ENCODE measurements at regions not wholly inside any gene's neighbourhood (a gene's known extent, or its start where the extent isn't known, plus 50 kb on each side); places are given as distances from the start of the nearest gene placed in this dataset.

- DNase-seq (ENCODE audit: low spot score) = no peak
These were observed 300.4 kb upstream of the CPEB2 start for GRCh38 chr4:14701896-14702295.

- DNase-seq (ENCODE audit: low spot score) = no peak
These were observed 293.7 kb upstream of the CPEB2 start for GRCh38 chr4:14708574-14708973.

GRCh38 chr4:14711259-14711658 is 291.0 kb upstream of the CPEB2 start:
- no peak for DNase-seq (ENCODE audit: low spot score)

GRCh38 chr4:14716691-14717090 is 285.6 kb upstream of the CPEB2 start:
- no peak for DNase-seq (ENCODE audit: low spot score)

GRCh38 chr4:14719053-14719452 is 283.2 kb upstream of the CPEB2 start:
- no peak for DNase-seq (ENCODE audit: low spot score)

- DNase-seq (ENCODE audit: low spot score) = no peak
These were observed 275.8 kb upstream of the CPEB2 start for GRCh38 chr4:14726441-14726840.

- DNase-seq (ENCODE audit: low spot score) = no peak
These were observed 275.4 kb upstream of the CPEB2 start for GRCh38 chr4:14726877-14727361.

- no peak for DNase-seq (ENCODE audit: low spot score)
These were observed 272.8 kb upstream of the CPEB2 start for GRCh38 chr4:14729282-14730000.

- no peak for DNase-seq (ENCODE audit: low spot score)
These were observed 260.2 kb upstream of the CPEB2 start for GRCh38 chr4:14742054-14742453.

GRCh38 chr4:14743172-14743571 is 259.1 kb upstream of the CPEB2 start:
- DNase-seq (ENCODE audit: low spot score) = no peak

GRCh38 chr4:14743601-14744000 is 258.7 kb upstream of the CPEB2 start:
- DNase-seq (ENCODE audit: low spot score) = no peak

- no peak for DNase-seq (ENCODE audit: low spot score)
These were observed 257.9 kb upstream of the CPEB2 start for GRCh38 chr4:14744346-14744745.

GRCh38 chr4:14749910-14750309 is 252.4 kb upstream of the CPEB2 start:
- no peak for DNase-seq (ENCODE audit: low spot score)

GRCh38 chr4:14752341-14753046 is 249.8 kb upstream of the CPEB2 start:
- no peak for DNase-seq (ENCODE audit: low spot score)

- DNase-seq (ENCODE audit: low spot score) = no peak
These were observed 235.1 kb upstream of the CPEB2 start for GRCh38 chr4:14767142-14767541.

GRCh38 chr4:14768449-14768848 is 233.8 kb upstream of the CPEB2 start:
- DNase-seq (ENCODE audit: low spot score) = no peak

- DNase-seq (ENCODE audit: low spot score) = no peak
These were observed 232.3 kb upstream of the CPEB2 start for GRCh38 chr4:14769993-14770392.

GRCh38 chr4:14771094-14771493 is 231.2 kb upstream of the CPEB2 start:
- DNase-seq (ENCODE audit: low spot score) = no peak

- no peak for DNase-seq (ENCODE audit: low spot score)
These were observed 230.6 kb upstream of the CPEB2 start for GRCh38 chr4:14771504-14772175.

GRCh38 chr4:14772388-14772787 is 229.9 kb upstream of the CPEB2 start:
- no peak for DNase-seq (ENCODE audit: low spot score)

GRCh38 chr4:14783011-14783877 is 219.0 kb upstream of the CPEB2 start:
- DNase-seq (ENCODE audit: low spot score) = no peak

- DNase-seq (ENCODE audit: low spot score) = no peak
These were observed 215.1 kb upstream of the CPEB2 start for GRCh38 chr4:14787221-14787620.

All from hematopoietic multipotent progenitor cell treated with erythropoietin and hydrocortisone succinate and interleukin-3 and kit ligand, for 15 days (in vitro differentiated cells).